Upper lobe of left lung (tissue), 6 donors: ENCODE measurements at regions not wholly inside any gene's neighbourhood (a gene's known extent, or its start where the extent isn't known, plus 50 kb on each side); places are given as distances from the start of the nearest gene placed in this dataset.

ENCODE experiments used
- ATAC-seq, 2 donors: fragments of 200-7000 bp; cut with Tn5 transposase; one replicate each; pipeline ENCODE4 v1.9.1; 2022; ENCODE audit warnings: mild to moderate bottlenecking in 2 of 2, moderate library complexity in 2 of 2; ENCODE audit not compliant: low FRiP score in 2 of 2
- DNase-seq, 2 donors: peaks; one replicate each; pipeline ENCODE4 v3.0.0-alpha.2; 2019 to 2020
- H3K27ac ChIP-seq, 4 donors: fragments of 200-600 bp; sonication (generic); one replicate each; pipeline ENCODE4 v1.5.1; 2016 to 2019
- H3K27me3 ChIP-seq, 4 donors: fragments of 200-600 bp; sonication (generic); one replicate each; pipeline ENCODE4 v1.5.1; 2017 to 2019
- H3K36me3 ChIP-seq, 4 donors: fragments of 200-600 bp; sonication (generic); one replicate each; pipeline ENCODE4 v1.5.1; 2016 to 2019
- H3K4me1 ChIP-seq, 4 donors: fragments of 200-600 bp; sonication (generic); one replicate each; pipeline ENCODE4 v1.5.1; 2018 to 2019
- H3K4me3 ChIP-seq, 4 donors: fragments of 200-600 bp; sonication (generic); one replicate each; pipeline ENCODE4 v1.5.1; 2017 to 2019; ENCODE audit warnings: mild to moderate bottlenecking in 2 of 4, moderate library complexity in 1 of 4
- H3K9me3 ChIP-seq, 4 donors: fragments of 200-600 bp; sonication (generic); one replicate each; pipeline ENCODE4 v1.5.1; 2018 to 2019
- EP300 ChIP-seq, 4 donors: sonication (generic); formaldehyde crosslinking; IDR thresholded peaks; one replicate each; pipeline ENCODE4 v1.5.1; 2017; ENCODE audit warnings: antibody characterized with exemption in 4 of 4, control low read depth in 2 of 4
- POLR2A ChIP-seq, 4 donors: fragments of 450-650 bp; IDR thresholded peaks; one replicate each; pipeline ENCODE4 v1.5.1; 2016 to 2017; ENCODE audit warnings: antibody characterized with exemption in 4 of 4, mild to moderate bottlenecking in 2 of 4
- POLR2AphosphoS5 ChIP-seq, 2 donors: sonication (generic); formaldehyde crosslinking; IDR thresholded peaks; one replicate each; pipeline ENCODE4 v1.5.1; 2017; ENCODE audit warnings: antibody characterized with exemption in 2 of 2
- WGBS, 2 donors: methylation state at CpG; one replicate each; pipeline ENCODE4 v1.1.5; 2017 to 2018; 5-methylcytosine and 5-hydroxymethylcytosine counted together
- TF ChIP-seq, protein P1 (sequence below), 6 experiments: fragments of 450-650 bp in 4 of 6; fragments of 200-600 bp in 2 of 6; sonication (generic) in 2 of 6; IDR thresholded peaks; one replicate each; pipeline ENCODE4 v1.5.1; 2016 to 2019; ENCODE audit warnings: antibody characterized with exemption in 6 of 6
- donor health status: DM: no; HTN: no; CAD: no; lungs with moderate emphysema.
- donor health status: DM: no; HTN: yes; CAD: no; lungs with severe emphysema.

DNA sequence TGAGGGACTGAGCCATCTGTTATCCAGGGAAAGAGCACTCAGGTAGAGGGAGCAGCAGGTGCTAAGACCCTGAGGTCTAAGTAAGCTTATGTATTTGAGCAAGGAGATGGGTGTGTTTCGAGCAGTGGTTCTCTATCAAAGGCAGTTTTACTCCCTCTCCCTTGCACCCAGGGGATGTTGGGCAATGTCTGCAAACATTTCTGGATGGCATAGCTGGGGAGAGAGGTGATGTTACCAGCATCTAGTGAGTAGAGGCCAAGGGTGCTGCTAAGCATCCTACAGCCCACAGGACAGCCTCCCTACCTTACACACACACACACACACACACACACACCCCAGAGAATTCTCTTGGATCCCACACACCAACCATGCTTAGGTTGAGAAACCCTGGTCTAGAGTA is 221.0 kb upstream of the PWP1 start:
- H3K4me3 ChIP-seq: no peak overlapping the region
- ATAC-seq (no peak), DNase-seq (no peak)
- H3K9me3 ChIP-seq: no peaks in the 10 kb centered on the region
- WGBS, 2 donors: 84 to 100% methylated on average over 1 of the region's 1 CpG
- H3K27me3 ChIP-seq: no peaks in the 10 kb centered on the region
- no peaks in the 10 kb centered on the region for H3K36me3 ChIP-seq
- H3K4me1 ChIP-seq: peaks cover 0 to 12% (median 0%) of the 10 kb centered on the region in 4 donors
- H3K27ac ChIP-seq: no peak overlapping the region
- no peak for TF ChIP-seq POLR2A (IDR thresholded peaks at IDR 0.05)
- no peak for TF ChIP-seq POLR2AphosphoS5 (IDR thresholded peaks at IDR 0.05)
- TF ChIP-seq, protein P1, sequence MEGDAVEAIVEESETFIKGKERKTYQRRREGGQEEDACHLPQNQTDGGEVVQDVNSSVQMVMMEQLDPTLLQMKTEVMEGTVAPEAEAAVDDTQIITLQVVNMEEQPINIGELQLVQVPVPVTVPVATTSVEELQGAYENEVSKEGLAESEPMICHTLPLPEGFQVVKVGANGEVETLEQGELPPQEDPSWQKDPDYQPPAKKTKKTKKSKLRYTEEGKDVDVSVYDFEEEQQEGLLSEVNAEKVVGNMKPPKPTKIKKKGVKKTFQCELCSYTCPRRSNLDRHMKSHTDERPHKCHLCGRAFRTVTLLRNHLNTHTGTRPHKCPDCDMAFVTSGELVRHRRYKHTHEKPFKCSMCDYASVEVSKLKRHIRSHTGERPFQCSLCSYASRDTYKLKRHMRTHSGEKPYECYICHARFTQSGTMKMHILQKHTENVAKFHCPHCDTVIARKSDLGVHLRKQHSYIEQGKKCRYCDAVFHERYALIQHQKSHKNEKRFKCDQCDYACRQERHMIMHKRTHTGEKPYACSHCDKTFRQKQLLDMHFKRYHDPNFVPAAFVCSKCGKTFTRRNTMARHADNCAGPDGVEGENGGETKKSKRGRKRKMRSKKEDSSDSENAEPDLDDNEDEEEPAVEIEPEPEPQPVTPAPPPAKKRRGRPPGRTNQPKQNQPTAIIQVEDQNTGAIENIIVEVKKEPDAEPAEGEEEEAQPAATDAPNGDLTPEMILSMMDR (IDR thresholded peaks at IDR 0.05): no peak
- no peak for TF ChIP-seq EP300 (IDR thresholded peaks at IDR 0.05)

DNA sequence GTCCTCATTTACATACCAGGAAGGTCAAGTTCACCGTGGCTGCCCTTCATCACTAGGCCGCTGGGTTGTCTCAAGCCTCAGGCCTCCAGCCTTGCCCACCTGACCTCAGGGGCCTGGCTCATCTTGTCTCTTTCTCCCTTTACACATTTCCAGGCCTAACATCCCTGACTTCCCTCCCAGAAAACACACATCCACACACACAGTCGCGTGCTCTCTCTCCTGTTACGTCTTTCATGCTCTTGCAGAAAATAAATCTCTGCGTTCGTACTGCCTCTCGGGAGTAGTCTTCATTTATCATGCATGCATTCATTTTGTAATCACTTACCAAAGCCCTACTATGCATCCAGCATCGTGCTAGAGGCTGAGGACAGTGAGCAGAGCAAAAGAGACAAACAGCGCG is 220.0 kb upstream of the PWP1 start:
- Histone ChIP-seq H3K36me3 (no peaks in the 10 kb centered on the region), H3K4me1 (peaks cover 0 to 12% (median 0%) of the 10 kb centered on the region in 4 donors), H3K9me3 (no peaks in the 10 kb centered on the region), H3K27ac (no peak overlapping the region), H3K4me3 (no peak overlapping the region), H3K27me3 (no peaks in the 10 kb centered on the region)
- no peak for DNase-seq
- 77 to 80% methylated on average over 11 of the region's 11 CpGs for WGBS, 2 donors
- ATAC-seq: no peak
- TF ChIP-seq POLR2A (IDR thresholded peaks at IDR 0.05) (no peak), POLR2AphosphoS5 (IDR thresholded peaks at IDR 0.05) (no peak), EP300 (IDR thresholded peaks at IDR 0.05) (no peak)
- TF ChIP-seq, protein P1 (IDR thresholded peaks at IDR 0.05): no peak

DNA sequence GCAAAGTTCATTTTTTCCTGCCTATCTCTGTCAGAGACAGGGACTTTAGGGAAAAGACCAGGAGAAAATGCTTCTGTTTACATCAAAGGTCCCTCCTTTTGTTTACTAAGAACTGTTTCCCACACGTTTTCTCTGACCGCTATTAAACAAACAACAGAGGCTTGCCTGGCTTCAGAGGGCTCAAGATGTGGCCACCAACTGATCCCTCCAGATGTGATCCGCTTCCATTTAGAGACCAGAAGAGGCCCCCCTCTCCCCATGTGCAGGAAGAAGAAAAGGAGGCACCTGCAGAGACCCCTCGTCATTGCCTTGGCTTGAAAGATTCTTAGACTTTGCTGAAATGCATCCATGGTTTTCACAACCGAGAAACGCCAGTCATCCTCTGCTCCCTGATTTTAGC is 217.9 kb upstream of the PWP1 start:
- Histone ChIP-seq H3K4me3 (no peak overlapping the region), H3K36me3 (no peaks in the 10 kb centered on the region), H3K27ac (no peak overlapping the region), H3K4me1 (peaks cover 0 to 8% (median 0%) of the 10 kb centered on the region in 4 donors), H3K9me3 (no peaks in the 10 kb centered on the region), H3K27me3 (no peaks in the 10 kb centered on the region)
- no peak for ATAC-seq
- TF ChIP-seq POLR2AphosphoS5 (IDR thresholded peaks at IDR 0.05) (no peak), POLR2A (IDR thresholded peaks at IDR 0.05) (no peak), EP300 (IDR thresholded peaks at IDR 0.05) (no peak)
- TF ChIP-seq, protein P1 (IDR thresholded peaks at IDR 0.05): no peak
- no peak for DNase-seq
- 37 to 50% methylated on average over 5 to 6 of the region's 6 CpGs for WGBS, 2 donors

DNA sequence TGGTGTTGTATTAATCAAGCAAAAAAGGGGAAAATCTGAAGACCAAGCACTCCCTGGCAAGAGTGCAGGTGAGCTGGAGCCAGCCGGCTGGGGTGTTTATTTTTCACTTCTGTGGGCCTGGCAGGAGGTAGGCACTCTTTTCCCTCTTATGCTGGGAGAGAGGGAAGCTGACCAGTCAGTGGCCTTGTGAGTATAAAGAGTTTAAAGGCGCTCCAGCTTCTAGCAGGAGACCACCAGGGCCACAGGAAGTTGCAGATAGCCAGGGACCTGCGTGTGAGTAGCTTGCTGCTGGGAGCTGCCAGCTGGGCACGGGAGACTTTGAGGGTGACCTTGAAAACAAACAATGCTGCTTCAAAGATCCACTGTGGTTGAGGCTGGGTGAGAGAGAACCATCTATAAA is 217.4 kb upstream of the PWP1 start:
- DNase-seq: peak in 1 of 2 donors; percentile 26
- Histone ChIP-seq H3K36me3 (no peaks in the 10 kb centered on the region), H3K27ac (no peak overlapping the region), H3K4me1 (peaks cover 0 to 8% (median 0%) of the 10 kb centered on the region in 4 donors), H3K27me3 (no peaks in the 10 kb centered on the region), H3K9me3 (no peaks in the 10 kb centered on the region), H3K4me3 (no peak overlapping the region)
- TF ChIP-seq POLR2AphosphoS5 (IDR thresholded peaks at IDR 0.05) (no peak), POLR2A (IDR thresholded peaks at IDR 0.05) (no peak), EP300 (IDR thresholded peaks at IDR 0.05) (no peak)
- TF ChIP-seq, protein P1 (IDR thresholded peaks at IDR 0.05): no peak
- 17 to 26% methylated on average over 4 of the region's 4 CpGs for WGBS, 2 donors
- ATAC-seq: no peak

DNA sequence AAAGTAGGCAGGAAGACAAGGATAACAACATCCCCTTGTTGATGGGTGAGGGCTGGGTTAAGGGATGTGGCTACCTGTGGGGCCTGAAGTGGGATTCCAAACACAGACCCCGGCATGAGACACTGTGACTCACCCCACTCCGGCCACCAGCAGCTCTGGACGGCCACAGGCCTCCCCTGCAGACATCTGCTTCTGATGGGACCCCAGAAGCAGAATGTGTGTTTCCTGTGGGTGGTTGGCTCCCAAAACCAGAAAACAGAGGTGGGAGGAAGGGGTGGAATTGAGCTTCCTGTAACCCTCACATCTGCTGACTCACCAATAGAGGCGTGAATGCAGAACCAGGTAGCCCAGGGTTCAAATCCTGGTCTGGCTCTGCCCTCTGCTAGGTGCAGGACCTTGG is 216.6 kb upstream of the PWP1 start:
- H3K4me1 ChIP-seq: peaks cover 0 to 8% (median 0%) of the 10 kb centered on the region in 4 donors
- H3K27me3 ChIP-seq: no peaks in the 10 kb centered on the region
- no peak overlapping the region for H3K4me3 ChIP-seq
- no peak overlapping the region for H3K27ac ChIP-seq
- H3K36me3 ChIP-seq: no peaks in the 10 kb centered on the region
- no peak for TF ChIP-seq POLR2A (IDR thresholded peaks at IDR 0.05)
- TF ChIP-seq POLR2AphosphoS5 (IDR thresholded peaks at IDR 0.05): no peak
- no peak for TF ChIP-seq EP300 (IDR thresholded peaks at IDR 0.05)
- TF ChIP-seq, protein P1 (IDR thresholded peaks at IDR 0.05): no peak
- H3K9me3 ChIP-seq: no peaks in the 10 kb centered on the region
- ATAC-seq (no peak), DNase-seq (peak in 1 of 2 donors; percentile 10)
- WGBS, 2 donors: 64 to 70% methylated on average over 4 of the region's 4 CpGs
